ENCODE measurements at regions not wholly inside any gene's neighbourhood (a gene's known extent, or its start where the extent isn't known, plus 50 kb on each side); places are given as distances from the start of the nearest gene placed in this dataset.

DNA sequence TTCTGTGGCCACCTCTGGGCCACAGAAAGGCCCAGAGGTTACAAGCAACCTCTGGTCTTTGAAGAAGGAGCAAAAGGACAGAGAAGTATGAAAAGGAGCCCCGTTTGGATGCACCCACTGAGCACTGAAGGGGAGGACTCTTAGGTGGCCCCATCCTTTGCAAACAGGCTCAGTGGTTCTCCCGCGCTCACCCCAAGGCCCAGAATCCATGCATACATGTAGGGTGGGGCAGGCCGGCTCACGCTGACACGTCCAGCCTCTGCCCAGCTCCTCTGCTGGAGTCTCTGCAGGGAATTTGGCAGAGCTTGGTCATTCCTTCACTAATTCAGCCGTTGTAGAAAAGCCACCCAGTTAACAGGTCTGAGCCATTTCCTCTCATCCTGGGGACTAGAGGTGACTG lies 61.3 kb upstream of the AJAP1 start:
- no peak for TF ChIP-seq CTCF (IDR thresholded peaks at IDR 0.05)
- TF ChIP-seq POLR2A (IDR thresholded peaks at IDR 0.05) = no peak

All from right lobe of liver (tissue), 4 donors.